ENCODE measurements at regions not wholly inside any gene's neighbourhood (a gene's known extent, or its start where the extent isn't known, plus 50 kb on each side); places are given as distances from the start of the nearest gene placed in this dataset.

DNA sequence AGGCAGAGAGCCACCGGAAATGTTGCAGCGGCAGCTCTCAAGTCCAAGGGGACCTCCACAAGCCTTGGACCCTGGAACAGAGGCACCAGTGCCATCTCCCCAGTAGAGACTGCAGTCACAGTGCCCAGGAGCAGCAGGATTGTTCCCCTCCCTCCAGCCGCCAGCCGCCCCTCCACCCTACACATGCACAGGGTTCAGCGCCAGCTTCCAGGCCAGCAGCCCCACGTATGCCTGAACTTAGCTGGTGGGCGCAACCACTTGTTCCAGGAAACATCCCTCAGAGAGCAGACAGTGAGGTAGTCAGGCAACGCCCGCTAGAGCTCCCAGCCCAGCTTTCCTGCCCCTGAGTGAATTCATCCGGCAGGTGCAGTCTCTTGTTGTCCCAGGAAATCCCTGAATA is 1098.1 kb upstream of the NCAM2 start:
- Histone ChIP-seq H3K27ac (ENCODE audit: low read depth) (no peak overlapping the region), H3K36me3 (ENCODE audit: insufficient read depth) (no peaks in the 10 kb centered on the region), H3K4me3 (ENCODE audit: low read depth, low read length) (no peak overlapping the region), H3K4me1 (ENCODE audit: insufficient read depth) (no peaks in the 10 kb centered on the region)
- WGBS: 97% methylated on average over 10 of the region's 10 CpGs
- no peak for DNase-seq (ENCODE audit: extremely low spot score)

DNA sequence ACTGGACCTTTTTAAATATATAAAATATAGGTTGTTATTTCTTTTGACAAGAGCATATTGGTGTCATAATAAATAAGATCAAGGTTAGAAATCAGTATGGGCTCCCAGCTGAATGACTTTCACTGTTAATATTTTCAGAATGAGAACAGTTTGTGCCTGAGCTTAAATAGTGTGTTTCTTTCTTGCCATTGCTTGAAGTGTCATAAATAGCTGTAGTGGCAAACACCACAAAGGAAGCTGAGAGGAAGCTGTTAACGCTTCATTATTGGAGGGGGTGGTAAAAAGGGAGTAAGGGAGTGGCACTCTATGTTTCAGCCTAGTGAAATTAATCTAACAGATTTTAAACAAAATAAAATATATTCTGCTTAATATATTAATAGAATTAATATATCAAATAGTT is 1089.8 kb upstream of the NCAM2 start:
- 56% methylated on average over 1 of the region's 1 CpG for WGBS
- H3K4me3 ChIP-seq (ENCODE audit: low read depth, low read length): no peak overlapping the region
- H3K27ac ChIP-seq (ENCODE audit: low read depth): no peak overlapping the region

DNA sequence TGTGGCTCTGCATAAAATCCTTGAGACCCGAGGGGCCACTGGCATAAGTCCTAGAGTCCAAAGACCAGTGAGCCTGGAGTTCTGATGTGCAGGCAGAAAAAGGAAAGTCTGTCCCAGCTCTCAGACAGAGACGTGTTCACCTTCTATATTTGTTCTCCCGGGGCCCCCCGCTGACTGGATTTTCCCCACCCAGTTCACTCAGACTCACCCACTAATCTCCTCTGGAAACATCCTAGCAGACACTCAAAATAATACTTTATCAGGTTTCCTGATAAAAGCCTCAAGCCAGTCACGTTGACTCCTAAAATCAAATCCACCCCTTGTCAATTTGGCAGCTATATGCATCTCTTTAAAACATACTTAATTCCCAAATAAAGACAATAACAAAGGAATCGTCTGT is 1084.2 kb upstream of the NCAM2 start:
- no peaks in the 10 kb centered on the region for H3K4me1 ChIP-seq (ENCODE audit: insufficient read depth)
- H3K4me3 ChIP-seq (ENCODE audit: low read depth, low read length): no peak overlapping the region
- H3K27ac ChIP-seq (ENCODE audit: low read depth): no peak overlapping the region
- whole genome bisulfite sequencing: 35% methylated on average over 6 of the region's 6 CpGs
- no peak for DNase-seq (ENCODE audit: extremely low spot score)
- H3K36me3 ChIP-seq (ENCODE audit: insufficient read depth): no peaks in the 10 kb centered on the region

More for the DNA sequence above, 1089.8 kb upstream of the NCAM2 start:
- no peak for DNase-seq (ENCODE audit: extremely low spot score)
- H3K36me3 ChIP-seq (ENCODE audit: insufficient read depth): no peaks in the 10 kb centered on the region
- no peaks in the 10 kb centered on the region for H3K4me1 ChIP-seq (ENCODE audit: insufficient read depth)

DNA sequence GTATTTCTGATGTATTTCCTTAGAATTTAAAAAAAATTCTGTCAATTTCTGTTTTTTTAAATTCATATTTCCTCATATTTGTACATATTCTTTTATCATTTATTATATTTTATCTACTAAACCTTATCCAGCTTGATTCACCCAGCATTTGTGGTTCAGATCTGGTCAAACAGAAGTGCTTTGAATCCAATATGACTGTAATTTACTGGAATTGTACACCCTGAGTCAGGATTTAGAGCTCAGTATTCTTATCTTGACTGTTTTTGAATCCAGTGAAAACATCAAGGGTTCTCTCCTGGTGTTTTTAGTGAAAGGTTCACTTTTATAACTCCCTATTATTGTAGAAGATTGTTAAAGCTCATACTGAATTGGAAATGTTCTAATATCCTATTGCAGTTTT is 1077.0 kb upstream of the NCAM2 start:
- Histone ChIP-seq H3K36me3 (ENCODE audit: insufficient read depth) (no peaks in the 10 kb centered on the region), H3K4me1 (ENCODE audit: insufficient read depth) (no peaks in the 10 kb centered on the region), H3K27ac (ENCODE audit: low read depth) (no peak overlapping the region), H3K4me3 (ENCODE audit: low read depth, low read length) (no peak overlapping the region)
- DNase-seq (ENCODE audit: extremely low spot score): no peak

DNA sequence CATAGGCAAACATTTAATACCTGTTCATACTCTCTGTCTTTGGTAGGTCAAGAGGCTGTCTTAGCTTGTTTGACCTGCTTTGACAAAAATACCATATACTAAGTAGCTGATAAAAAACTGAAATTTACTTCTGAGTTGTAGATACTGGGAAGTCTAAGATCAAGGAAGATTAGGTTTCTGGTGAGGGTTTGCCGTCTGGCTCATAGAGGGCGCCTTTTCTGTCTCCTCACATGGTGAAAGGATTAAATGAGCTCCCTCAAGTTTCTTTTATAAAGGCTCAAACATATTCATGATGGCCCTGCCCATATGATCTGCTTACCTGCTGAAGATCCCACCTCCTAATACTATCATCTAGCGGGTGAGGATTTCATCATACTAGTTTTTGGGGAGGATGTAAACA is 1076.1 kb upstream of the NCAM2 start:
- no peak overlapping the region for H3K27ac ChIP-seq (ENCODE audit: low read depth)
- H3K4me1 ChIP-seq (ENCODE audit: insufficient read depth): no peaks in the 10 kb centered on the region
- no peak overlapping the region for H3K4me3 ChIP-seq (ENCODE audit: low read depth, low read length)
- no peaks in the 10 kb centered on the region for H3K36me3 ChIP-seq (ENCODE audit: insufficient read depth)
- WGBS: 89% methylated on average over 3 of the region's 3 CpGs
- no peak for DNase-seq (ENCODE audit: extremely low spot score)

DNA sequence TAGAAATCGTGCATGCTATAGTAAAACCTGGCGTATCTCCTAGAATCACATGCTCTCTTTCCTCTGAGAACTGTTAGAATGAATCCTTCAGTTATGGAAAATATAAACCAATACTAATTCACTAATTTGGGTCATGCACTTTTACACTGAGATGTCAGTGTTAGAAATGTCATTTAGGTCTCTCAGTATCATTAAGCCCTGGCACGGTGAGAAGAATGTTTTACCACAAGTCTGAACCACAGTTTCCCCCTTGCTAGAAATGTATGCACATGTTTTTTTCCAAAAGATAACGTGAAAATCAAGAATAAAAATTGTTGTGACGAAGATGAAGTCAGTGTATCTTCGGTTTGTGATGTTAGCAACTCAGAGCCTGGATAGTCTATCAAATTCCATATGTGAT is 1062.7 kb upstream of the NCAM2 start:
- DNase-seq (ENCODE audit: extremely low spot score): no peak
- H3K27ac ChIP-seq (ENCODE audit: low read depth): no peak overlapping the region
- 83% methylated on average over 6 of the region's 6 CpGs for WGBS
- H3K36me3 ChIP-seq (ENCODE audit: insufficient read depth): no peaks in the 10 kb centered on the region
- H3K4me1 ChIP-seq (ENCODE audit: insufficient read depth): no peaks in the 10 kb centered on the region
- H3K4me3 ChIP-seq (ENCODE audit: low read depth, low read length): no peak overlapping the region

DNA sequence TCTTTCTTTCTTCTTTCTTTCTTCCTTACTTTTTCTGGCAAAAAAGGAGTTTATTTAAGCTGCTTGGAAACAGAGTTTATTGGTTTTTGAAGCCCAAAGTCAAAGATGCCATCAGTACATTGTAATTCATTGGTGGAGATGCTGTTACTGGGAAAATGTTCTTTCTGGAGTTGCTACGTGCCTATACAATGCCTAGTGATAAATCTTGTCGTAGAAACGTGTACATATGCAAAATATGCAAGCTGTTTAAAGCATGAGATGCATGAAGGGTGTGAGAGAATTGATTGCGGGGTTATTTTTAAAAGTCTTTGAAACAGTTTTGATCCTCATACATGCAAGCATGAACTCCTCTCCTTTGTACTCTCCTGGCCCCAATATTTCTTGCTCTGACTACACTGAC is 1060.6 kb upstream of the NCAM2 start:
- no peak overlapping the region for H3K27ac ChIP-seq (ENCODE audit: low read depth)
- no peaks in the 10 kb centered on the region for H3K36me3 ChIP-seq (ENCODE audit: insufficient read depth)
- DNase-seq (ENCODE audit: extremely low spot score): no peak
- no peaks in the 10 kb centered on the region for H3K4me1 ChIP-seq (ENCODE audit: insufficient read depth)
- WGBS: 70% methylated on average over 4 of the region's 4 CpGs
- H3K4me3 ChIP-seq (ENCODE audit: low read depth, low read length): no peak overlapping the region

DNA sequence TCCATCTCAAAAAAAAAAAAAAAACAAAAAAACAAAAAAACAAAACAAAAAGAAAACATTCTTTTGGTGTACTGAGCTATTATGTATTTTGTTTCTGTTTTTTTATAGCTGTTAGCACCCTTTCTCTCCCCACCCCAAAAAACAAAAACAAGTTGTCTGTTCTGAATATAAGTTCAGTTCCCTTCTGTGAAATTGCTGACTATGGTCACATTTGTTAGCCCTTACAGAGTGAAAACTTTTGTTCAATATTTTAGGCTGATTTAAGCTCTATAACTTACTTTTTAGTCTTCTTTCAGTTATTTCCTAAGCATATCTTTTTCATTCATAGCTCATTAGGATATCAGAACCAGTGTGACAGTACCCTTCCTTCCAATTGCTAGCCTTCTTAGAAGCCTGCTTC is 1056.6 kb upstream of the NCAM2 start:
- no peak for DNase-seq (ENCODE audit: extremely low spot score)
- no peaks in the 10 kb centered on the region for H3K36me3 ChIP-seq (ENCODE audit: insufficient read depth)
- no peak overlapping the region for H3K27ac ChIP-seq (ENCODE audit: low read depth)

DNA sequence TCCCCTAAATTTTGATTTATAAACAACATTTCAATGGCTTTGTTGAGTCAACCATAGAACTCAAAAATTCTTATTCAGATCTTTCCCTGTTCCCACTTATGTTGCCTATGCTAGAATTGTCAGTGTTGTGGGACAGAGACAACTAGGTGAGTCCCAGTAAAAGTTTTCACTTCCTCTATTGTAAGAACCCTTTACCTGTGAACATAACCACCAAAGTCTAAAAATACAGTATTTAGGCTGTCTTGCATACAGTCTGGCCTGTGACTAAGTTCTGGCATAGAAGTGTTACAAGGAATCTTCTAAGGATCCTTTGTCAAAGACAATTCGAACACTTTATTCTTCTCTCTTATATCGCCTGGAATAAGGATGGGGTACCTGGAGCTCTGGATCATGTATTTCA is 1047.9 kb upstream of the NCAM2 start:
- Histone ChIP-seq H3K36me3 (ENCODE audit: insufficient read depth) (no peaks in the 10 kb centered on the region), H3K4me1 (ENCODE audit: insufficient read depth) (no peaks in the 10 kb centered on the region), H3K4me3 (ENCODE audit: low read depth, low read length) (no peak overlapping the region), H3K27ac (ENCODE audit: low read depth) (no peak overlapping the region)
- DNase-seq (ENCODE audit: extremely low spot score): no peak
- WGBS: 96% methylated on average over 2 of the region's 2 CpGs

More for the DNA sequence above, 1056.6 kb upstream of the NCAM2 start:
- Histone ChIP-seq H3K4me3 (ENCODE audit: low read depth, low read length) (no peak overlapping the region), H3K4me1 (ENCODE audit: insufficient read depth) (no peaks in the 10 kb centered on the region)

DNA sequence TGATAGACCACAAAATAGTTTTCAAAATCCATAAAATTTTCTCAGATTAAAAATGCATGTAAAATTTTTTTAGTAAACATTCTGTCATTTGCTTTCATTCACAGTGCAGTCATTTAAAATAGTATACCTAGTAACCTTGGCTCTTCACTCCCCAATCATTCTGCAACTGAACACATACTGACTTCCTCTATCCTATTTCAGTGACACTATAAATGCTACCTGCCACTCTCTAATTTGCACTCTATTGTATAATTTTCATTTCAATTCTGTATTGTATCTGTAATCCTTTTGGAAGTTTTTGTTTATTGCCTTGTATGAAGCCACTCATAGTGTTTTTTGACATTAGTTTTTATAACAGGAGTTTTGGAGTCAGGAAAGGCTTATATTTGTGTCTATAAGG is 1029.1 kb upstream of the NCAM2 start:
- DNase-seq (ENCODE audit: extremely low spot score): no peak
- Histone ChIP-seq H3K36me3 (ENCODE audit: insufficient read depth) (no peaks in the 10 kb centered on the region), H3K27ac (ENCODE audit: low read depth) (no peak overlapping the region), H3K4me1 (ENCODE audit: insufficient read depth) (no peaks in the 10 kb centered on the region), H3K4me3 (ENCODE audit: low read depth, low read length) (no peak overlapping the region)

DNA sequence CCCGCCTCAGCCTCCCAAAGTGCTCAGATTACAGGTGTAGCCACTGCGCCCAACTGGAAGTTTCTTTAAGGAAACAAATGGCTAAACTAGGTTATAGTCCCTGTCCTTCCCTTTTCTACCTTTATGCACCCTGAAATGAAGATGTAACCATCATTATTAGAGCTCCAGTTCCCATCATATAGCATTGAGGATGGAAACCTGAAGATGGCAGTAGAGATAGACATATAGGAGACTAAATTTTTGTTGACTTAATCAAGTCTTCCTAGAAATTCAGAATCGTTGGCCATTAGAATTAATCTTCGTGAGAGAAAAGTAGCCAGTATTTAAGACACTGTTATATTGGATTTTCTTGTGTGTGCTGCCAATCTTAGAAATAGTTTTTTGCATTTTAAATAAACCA is 1016.3 kb upstream of the NCAM2 start:
- WGBS: 86% methylated on average over 4 of the region's 4 CpGs
- Histone ChIP-seq H3K27ac (ENCODE audit: low read depth) (no peak overlapping the region), H3K4me3 (ENCODE audit: low read depth, low read length) (no peak overlapping the region), H3K4me1 (ENCODE audit: insufficient read depth) (no peaks in the 10 kb centered on the region), H3K36me3 (ENCODE audit: insufficient read depth) (no peaks in the 10 kb centered on the region)
- no peak for DNase-seq (ENCODE audit: extremely low spot score)

DNA sequence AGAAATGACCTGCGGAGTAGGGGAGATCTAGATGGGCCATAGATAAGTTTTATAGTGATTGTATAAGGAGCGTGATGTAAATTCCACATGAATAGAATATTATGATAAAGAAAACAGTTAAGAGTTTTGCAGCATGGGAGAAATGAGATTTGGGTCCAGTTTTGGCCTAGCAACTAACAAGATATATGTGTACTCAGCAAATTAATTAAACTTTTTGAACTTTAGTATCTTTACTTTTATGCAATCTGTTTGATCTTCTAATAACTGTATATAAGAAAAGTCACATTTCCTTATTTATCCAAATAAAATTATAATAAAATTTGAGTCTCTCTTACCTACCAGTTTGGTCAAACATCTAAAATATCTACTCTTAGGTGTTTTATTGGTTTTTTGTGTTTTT is 1011.8 kb upstream of the NCAM2 start:
- 71% methylated on average over 2 of the region's 2 CpGs for WGBS
- DNase-seq (ENCODE audit: extremely low spot score): no peak
- H3K27ac ChIP-seq (ENCODE audit: low read depth): no peak overlapping the region
- no peaks in the 10 kb centered on the region for H3K4me1 ChIP-seq (ENCODE audit: insufficient read depth)
- H3K36me3 ChIP-seq (ENCODE audit: insufficient read depth): no peaks in the 10 kb centered on the region
- no peak overlapping the region for H3K4me3 ChIP-seq (ENCODE audit: low read depth, low read length)

DNA sequence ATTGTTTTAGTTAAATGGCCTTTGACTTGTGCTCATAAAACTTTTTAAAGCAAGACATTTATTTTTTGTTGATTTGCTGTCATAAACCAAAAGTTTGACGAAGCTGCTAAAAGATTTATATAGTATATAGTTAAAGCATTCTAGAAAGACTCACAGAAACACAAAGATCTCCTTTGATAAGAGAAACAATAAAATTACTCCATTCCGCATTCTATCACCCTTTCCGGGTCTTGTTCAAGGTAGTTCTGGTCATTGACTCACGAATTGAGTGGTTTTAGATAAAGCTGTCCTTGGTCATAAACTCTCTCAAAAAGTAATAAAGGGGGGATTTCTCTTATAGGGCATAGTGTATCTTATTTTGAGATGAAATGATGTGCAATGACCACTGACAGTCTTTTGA is 1010.5 kb upstream of the NCAM2 start:
- Histone ChIP-seq H3K4me1 (ENCODE audit: insufficient read depth) (no peaks in the 10 kb centered on the region), H3K27ac (ENCODE audit: low read depth) (no peak overlapping the region), H3K4me3 (ENCODE audit: low read depth, low read length) (no peak overlapping the region), H3K36me3 (ENCODE audit: insufficient read depth) (no peaks in the 10 kb centered on the region)
- DNase-seq (ENCODE audit: extremely low spot score): no peak
- WGBS: 69% methylated on average over 4 of the region's 4 CpGs

DNA sequence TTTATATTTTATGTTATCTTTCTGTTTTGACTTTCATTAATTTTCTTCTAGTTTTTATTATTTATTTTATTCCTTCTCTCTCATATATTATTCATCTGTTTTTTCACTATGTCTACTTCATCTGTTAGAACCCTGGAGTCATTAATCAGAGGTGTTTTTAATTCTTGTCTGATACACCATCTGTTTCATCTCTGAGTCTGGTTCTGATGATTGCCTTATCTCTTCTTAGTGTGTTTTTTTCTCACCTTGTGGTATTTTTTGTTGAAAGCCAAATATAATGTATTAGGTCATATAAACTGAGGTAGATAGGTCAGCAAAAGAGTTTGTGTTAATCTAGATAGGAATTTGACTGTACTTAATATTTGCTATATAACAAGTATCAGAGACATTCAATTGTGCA is 1005.7 kb upstream of the NCAM2 start:
- Histone ChIP-seq H3K27ac (ENCODE audit: low read depth) (no peak overlapping the region), H3K4me1 (ENCODE audit: insufficient read depth) (no peaks in the 10 kb centered on the region), H3K4me3 (ENCODE audit: low read depth, low read length) (no peak overlapping the region), H3K36me3 (ENCODE audit: insufficient read depth) (no peaks in the 10 kb centered on the region)
- DNase-seq (ENCODE audit: extremely low spot score): no peak

DNA sequence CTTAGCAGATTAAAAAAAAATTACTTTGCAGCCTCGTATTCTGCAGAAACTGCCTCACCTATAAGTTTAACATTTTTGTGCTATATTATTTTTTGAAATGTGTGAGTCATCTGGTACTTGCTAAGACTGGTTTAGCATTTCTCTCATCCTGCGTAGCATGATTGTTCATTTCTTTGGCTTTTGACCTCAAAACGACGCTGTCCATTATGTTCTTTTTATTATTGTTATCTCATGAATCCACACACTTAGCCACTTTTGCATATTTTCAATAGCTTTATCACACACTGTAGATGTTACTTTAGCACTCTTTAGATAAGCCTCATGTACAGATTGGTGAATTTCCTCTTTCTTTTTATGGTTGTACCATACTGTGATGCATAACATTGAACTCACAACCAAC is 1004.9 kb upstream of the NCAM2 start:
- no peaks in the 10 kb centered on the region for H3K4me1 ChIP-seq (ENCODE audit: insufficient read depth)
- no peak for DNase-seq (ENCODE audit: extremely low spot score)
- no peaks in the 10 kb centered on the region for H3K36me3 ChIP-seq (ENCODE audit: insufficient read depth)
- H3K4me3 ChIP-seq (ENCODE audit: low read depth, low read length): no peak overlapping the region
- H3K27ac ChIP-seq (ENCODE audit: low read depth): no peak overlapping the region
- 79% methylated on average over 4 of the region's 4 CpGs for WGBS
